DMS114 treated with DMSO at 0.1 percent for 48 hours (cell line): ENCODE measurements at regions not wholly inside any gene's neighbourhood (a gene's known extent, or its start where the extent isn't known, plus 50 kb on each side); places are given as distances from the start of the nearest gene placed in this dataset.

ENCODE experiments used
- DNase-seq: peaks from one replicate; lab custom pipeline; 2025; ENCODE audit not compliant: unreplicated experiment; lab: John Stamatoyannopoulos, UW

DNA sequence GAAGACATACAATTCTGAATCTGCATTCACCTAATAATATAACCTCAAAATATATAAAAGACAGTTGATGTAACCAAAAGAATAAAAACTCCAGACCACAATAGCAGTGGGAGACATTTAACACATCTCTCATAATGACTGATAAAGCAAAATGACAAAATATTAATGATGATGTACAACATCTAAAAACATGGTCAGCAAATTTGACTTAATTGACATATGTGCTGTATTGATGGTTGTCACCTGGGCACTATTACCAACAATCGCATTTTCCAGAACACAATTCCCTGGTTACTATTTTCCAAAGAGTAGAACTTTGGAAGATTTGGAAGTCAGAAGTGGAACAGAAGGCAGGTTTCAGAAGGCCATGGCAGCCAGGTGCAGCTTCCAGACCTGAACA, 899.5 kb upstream of the CELF2 start:
- DNase-seq, result no peak

GRCh38 chr10:10120671-10121070, 897.0 kb upstream of the CELF2 start:
- DNase-seq, result no peak

DNA sequence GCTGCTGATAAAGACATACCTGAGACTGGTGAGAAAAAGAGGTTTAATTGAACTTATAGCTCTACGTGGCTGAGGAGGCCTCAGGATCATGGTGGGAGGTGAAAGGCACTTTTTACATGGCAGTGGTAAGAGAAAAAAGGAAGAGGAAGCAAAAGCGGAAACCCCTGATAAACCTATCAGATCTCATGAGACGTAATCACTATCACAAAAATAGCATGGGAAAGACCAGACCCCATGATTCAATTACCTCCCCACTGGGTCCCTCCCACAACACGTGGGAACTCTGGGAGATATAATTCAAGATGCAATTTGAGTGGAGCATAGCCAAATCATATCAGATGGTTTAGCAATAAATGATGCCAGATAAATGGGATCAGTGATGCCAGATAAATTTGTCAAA, 892.0 kb upstream of the CELF2 start:
- no peak for DNase-seq

GRCh38 chr10:10126218-10126617, 891.5 kb upstream of the CELF2 start:
- no peak for DNase-seq

DNA sequence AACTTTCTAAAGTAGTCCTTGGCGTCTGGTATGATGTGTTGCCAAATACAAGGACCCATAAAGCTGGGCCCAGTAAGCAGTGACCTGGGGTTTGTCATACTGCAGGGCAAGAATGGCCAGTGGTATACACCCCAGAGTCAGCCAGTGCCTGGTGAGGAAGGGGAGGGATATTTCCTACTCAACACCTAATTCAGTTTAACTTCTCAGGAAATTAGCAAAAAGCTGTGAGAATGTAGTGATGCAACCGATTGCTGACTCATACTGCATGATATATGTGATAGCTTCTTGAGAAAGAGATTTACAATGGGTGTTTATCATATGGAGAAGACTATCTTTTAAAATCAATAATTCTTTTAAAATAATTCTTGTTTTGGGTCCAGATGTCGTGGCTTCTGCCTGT, 889.3 kb upstream of the CELF2 start:
- no peak for DNase-seq

- DNase-seq, result no peak
Observed at GRCh38 chr10:10130686-10131085, 887.0 kb upstream of the CELF2 start.

DNA sequence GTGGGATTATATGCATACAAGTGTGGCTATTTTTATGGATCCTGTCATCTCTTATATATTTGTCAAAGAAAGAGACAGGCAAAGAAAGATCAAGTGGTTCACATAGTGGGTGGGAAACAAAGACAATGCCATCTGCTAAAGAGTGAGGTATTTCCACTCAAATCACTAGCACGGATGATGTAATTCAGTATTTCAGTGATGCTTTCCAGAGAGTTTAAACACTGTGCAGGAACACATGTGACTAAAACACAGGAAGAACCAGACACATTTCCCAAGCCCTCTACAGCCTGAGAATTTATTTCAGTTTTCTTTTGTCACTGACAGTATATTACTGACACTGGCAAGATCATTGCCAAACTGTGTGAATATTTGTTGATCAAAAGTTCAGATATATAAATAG, 885.7 kb upstream of the CELF2 start:
- DNase-seq, result no peak

DNA sequence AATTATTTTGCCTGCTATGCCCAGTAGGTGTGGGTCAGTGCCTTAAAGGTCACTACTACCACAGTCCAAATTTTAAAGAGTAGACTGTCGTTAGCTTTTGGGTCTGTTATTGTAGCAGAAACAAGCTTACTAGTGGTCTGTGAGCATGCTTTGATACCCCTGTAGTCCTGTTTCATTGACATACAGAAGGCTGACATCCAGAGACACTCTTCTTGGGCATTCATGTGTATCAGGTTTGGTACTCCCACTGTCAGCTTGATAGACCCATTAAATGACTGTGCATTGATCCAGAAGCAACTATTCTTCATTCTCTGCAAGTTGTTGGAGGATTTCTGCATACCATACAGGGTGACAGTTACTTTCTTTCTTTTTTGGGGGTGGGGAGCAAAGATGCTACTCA, 884.4 kb upstream of the CELF2 start:
- no peak for DNase-seq

GRCh38 chr10:10138685-10139084, 879.0 kb upstream of the CELF2 start:
- DNase-seq, result no peak

GRCh38 chr10:10141782-10142382, 875.8 kb upstream of the CELF2 start:
- DNase-seq, result no peak

- no peak for DNase-seq
Observed at GRCh38 chr10:10146604-10147003, 871.1 kb upstream of the CELF2 start.

- DNase-seq, result no peak
Observed at GRCh38 chr10:10149899-10150298, 867.8 kb upstream of the CELF2 start.

DNA sequence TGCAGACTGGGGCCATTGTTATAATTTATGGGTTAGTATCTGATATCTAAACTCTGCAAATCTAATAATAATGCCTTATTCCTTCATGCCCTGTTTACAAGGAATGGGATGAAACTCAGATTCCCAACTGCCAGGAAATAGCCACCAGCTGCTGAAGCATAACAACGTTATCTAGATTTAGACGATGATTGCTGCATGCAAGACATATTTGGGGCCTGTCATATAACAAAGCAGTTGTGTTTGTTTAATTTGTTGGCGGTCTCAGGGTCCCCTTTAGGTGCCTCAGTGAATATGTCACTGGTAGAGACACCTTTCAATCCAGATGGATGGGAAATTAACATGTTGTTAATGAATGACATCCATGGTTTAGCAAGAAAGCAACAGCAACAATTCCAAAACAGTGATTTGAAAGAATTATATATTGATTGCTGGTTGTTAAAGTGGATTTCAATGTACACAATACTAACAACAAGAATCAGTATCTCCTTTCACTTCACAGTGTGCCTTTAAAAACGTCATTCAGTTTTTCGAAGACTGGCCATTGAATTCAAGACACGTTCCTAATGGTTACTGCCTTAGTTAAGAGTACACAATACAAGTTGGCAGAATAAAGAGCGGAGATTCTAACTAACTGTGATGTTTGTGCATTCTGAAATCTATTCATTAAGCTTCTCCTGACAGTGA, 860.6 kb upstream of the CELF2 start:
- no peak for DNase-seq

DNA sequence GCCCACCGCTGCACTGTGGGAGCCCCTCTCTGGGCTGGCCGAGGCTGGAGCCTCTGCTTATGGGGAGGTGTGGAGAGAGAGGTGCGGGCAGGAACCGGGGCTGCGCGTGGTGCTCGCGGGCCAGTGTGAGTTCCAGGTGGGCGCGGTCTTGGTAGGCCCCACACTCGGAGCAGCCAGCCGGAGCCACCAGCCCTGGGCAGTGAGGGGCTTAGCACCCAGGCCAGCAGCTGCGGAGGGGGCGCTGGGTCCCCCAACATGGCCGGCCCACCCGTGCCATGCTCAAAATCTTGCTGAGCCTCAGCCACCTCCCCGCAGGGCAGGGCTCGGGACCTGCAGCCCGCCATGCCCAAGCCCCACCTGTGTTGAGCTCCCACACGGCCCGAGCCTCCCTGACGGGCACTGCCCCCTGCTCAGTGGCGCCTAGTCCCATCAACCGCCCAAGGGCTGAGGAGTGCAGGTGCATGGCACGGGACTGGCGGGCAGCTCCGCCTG, 856.8 kb upstream of the CELF2 start:
- no peak for DNase-seq

GRCh38 chr10:10164848-10165247, 852.8 kb upstream of the CELF2 start:
- no peak for DNase-seq

- DNase-seq, result no peak
Observed at GRCh38 chr10:10165415-10165814, 852.3 kb upstream of the CELF2 start.

DNA sequence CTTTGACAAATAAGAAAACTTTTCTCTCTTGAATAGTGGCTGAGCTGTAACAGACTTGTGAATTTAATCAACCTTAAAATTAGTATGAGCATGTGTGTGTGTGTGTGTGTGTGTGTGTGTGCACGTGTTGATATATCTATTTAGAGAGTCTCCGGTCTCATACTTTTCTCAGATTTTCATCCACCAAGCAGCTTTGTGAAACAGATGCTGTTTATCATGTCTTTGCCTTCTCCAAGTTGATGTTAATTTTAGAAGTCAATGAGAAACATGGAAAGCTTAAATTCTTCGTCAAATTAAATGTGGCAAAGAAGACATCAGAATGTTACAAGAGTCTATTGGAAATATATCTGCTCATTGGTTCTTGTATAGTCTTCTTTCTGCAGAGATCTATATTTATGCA, 839.2 kb upstream of the CELF2 start:
- DNase-seq, result no peak

GRCh38 chr10:10193848-10194247, 823.8 kb upstream of the CELF2 start:
- DNase-seq, result no peak

DNA sequence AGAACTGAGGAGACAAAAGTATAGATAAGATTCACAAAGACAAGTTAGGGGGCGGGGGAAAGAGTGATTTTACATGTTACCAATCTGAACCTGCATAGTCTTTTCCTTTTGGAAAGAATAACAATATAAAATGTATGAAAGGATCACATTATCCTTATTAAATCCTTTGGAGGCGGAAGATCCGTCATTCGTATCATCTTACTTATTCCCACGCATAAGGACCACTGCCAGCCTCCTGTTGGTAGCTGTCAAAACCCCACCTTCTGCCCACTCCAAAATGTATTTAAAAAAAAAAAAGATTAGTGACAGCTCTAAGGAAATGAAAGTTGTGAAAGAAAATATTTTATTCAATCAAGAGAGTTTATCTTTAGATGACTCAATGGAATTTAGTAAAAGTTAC, 821.0 kb upstream of the CELF2 start:
- DNase-seq, result no peak

- DNase-seq, result no peak
Observed at GRCh38 chr10:10197423-10197822, 820.2 kb upstream of the CELF2 start.

DNA sequence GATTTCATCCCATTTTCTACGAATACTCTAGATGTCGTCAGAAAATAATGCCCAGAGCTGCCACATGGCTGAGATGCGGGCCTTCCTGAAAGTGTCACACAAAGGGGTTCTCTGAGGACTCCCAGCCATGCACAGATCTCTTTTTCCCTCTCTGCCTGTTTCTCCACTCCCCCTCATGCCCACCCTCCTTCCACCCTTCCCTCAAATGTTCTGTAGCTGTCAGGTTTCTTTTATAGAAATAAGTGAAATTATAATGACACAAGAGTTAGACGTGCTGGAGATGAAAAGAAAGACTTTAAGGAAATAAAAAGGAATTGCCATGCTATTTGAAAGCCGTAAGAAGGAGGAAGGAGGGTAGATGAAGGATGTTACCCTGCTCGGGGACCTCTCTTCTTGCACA, 819.3 kb upstream of the CELF2 start:
- no peak for DNase-seq

DNA sequence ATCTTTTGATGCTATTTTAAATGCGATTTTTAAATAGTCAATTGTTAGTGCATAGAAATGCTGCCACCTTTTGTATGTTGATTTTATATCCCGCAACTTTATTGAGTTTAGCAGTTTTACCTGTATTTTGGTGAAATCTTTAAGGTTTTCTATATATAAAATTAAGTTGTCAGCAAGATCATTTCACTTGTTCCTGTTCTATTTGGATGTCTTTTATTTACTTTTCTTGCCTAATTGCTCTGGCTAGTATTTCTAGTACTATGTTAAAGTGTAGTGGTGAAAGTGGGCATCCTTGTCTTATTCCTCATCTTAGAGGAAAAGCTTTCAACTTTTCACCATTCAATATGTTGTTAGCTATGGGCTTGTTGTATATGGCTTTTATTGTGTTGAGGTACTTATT, 813.3 kb upstream of the CELF2 start:
- DNase-seq, result no peak

DNA sequence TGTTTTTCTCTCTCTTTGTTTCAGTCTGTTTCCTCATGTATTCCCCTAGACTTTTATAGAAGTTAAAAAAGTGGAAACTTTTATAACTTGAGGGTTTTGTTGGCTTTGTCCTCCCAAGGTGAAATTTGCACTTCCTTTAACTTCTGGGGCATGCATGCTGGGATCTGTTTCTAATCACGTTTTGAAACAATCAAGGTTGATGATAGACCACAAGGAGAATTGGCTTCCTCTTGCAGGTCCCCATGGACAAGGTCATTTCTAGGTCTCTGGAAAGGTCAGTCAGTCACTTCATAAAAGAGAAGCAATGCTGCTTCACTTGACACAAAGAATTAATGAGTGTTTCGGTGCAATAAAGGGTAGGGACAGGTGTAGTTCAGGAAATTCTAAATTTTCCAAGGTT, 811.8 kb upstream of the CELF2 start:
- no peak for DNase-seq
